Right lobe of liver (tissue), 6 donors: ENCODE measurements at regions not wholly inside any gene's neighbourhood (a gene's known extent, or its start where the extent isn't known, plus 50 kb on each side); places are given as distances from the start of the nearest gene placed in this dataset.

Experiments
- ATAC-seq, 4 donors: fragments of 200-7000 bp; cut with Tn5 transposase; one replicate each; pipeline ENCODE4 v1.9.1; 2020; ENCODE audit warnings: mild to moderate bottlenecking in 4 of 4, moderate library complexity in 4 of 4
- DNase-seq, 3 donors: peaks; one replicate each; pipeline ENCODE4 v3.0.0-alpha.2; 2020
- H3K27ac ChIP-seq, 3 donors: fragments of 200-600 bp; one replicate each; pipeline ENCODE4 v1.8.0; 2022
- H3K27me3 ChIP-seq, 2 donors: fragments of 200-600 bp; one replicate each; pipeline ENCODE4 v1.8.0; 2022
- H3K36me3 ChIP-seq, 4 donors: fragments of 200-600 bp; sonication (generic) in 1 of 4; one replicate each; pipeline versions ENCODE4 v1.5.1 to v1.8.0; 2017 to 2022; ENCODE audit warnings: control low read depth in 1 of 4
- H3K4me1 ChIP-seq, 4 donors: fragments of 200-600 bp; sonication (generic) in 1 of 4; one replicate each; pipeline versions ENCODE4 v1.5.1 to v1.8.0; 2017 to 2022; ENCODE audit warnings: control low read depth in 1 of 4
- H3K4me3 ChIP-seq, 3 donors: fragments of 200-600 bp; one replicate each; pipeline ENCODE4 v1.8.0; 2022
- H3K9me3 ChIP-seq, 4 donors: fragments of 200-600 bp; sonication (generic) in 1 of 4; one replicate each; pipeline versions ENCODE4 v1.5.1 to v1.8.0; 2017 to 2022; ENCODE audit warnings: control low read depth in 1 of 4
- POLR2A ChIP-seq: fragments of 450-650 bp; IDR thresholded peaks from one replicate; pipeline ENCODE4 v1.6.1; 2017; ENCODE audit warnings: antibody characterized with exemption, mild to moderate bottlenecking
- WGBS: methylation state at CpG from one replicate; pipeline ENCODE4 v1.1.6; 2018; ENCODE audit warnings: low coverage, low lambda C conversion rate; ENCODE audit not compliant: insufficient coverage; ENCODE audit errors: missing lambda C conversion rate; 5-methylcytosine and 5-hydroxymethylcytosine counted together
- intact Hi-C, 2 donors: fragments of 100-400 bp; cut with DNase I; formaldehyde crosslinking; loops; one replicate each; pipeline versions ENCODE4 v1.11.2 to v1.14.1; 2022
- TF ChIP-seq, protein P1 (sequence below), 4 donors: fragments of 200-600 bp in 3 of 4; fragments of 450-650 bp in 1 of 4; IDR thresholded peaks; one replicate each; pipeline versions ENCODE4 v1.5.1 to v1.8.0; 2016 to 2022; ENCODE audit warnings: antibody characterized with exemption in 4 of 4, mild to moderate bottlenecking in 2 of 4
- donor health status: DM: no; HTN: yes; CAD: no.
- donor health status: DM: no; HTN: no; CAD: no.
- donor health status: DM: no; HTN: no; CAD: no.
- donor health status: DM: no; HTN: yes; CAD: no.
- donor health status: DM: no; HTN: yes; CAD: no.

DNA sequence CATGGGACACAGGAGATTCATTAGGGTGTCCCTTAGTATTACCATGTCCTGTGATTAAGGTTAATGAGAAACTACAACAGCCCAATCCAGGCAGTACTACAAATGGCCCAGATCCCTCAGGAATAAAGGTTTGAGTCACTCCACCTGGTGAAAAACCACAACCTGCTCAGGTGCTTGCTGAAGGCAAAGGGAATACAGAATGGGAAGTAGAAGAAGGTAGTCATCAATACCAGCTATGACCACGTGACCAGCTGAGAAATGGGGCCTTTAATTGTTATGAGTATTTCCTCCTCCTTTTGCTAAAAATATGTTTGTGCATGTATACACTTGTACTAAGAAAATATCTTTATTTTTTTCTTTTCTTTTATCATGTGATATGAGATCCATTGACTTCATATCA lies 91.1 kb upstream of the ADAMTS5 start:
- ATAC-seq (no peak), DNase-seq (no peak)
- intact Hi-C loops: no loop called here
- H3K4me1 ChIP-seq: no peaks in the 10 kb centered on the region
- no peak overlapping the region for H3K4me3 ChIP-seq
- H3K36me3 ChIP-seq: no peaks in the 10 kb centered on the region
- H3K27ac ChIP-seq: no peak overlapping the region
- H3K9me3 ChIP-seq: no peaks in the 10 kb centered on the region
- WGBS: 27% methylated on average over 1 of the region's 1 CpG
- no peaks in the 10 kb centered on the region for H3K27me3 ChIP-seq
- TF ChIP-seq POLR2A: no peak
- TF ChIP-seq, protein P1, sequence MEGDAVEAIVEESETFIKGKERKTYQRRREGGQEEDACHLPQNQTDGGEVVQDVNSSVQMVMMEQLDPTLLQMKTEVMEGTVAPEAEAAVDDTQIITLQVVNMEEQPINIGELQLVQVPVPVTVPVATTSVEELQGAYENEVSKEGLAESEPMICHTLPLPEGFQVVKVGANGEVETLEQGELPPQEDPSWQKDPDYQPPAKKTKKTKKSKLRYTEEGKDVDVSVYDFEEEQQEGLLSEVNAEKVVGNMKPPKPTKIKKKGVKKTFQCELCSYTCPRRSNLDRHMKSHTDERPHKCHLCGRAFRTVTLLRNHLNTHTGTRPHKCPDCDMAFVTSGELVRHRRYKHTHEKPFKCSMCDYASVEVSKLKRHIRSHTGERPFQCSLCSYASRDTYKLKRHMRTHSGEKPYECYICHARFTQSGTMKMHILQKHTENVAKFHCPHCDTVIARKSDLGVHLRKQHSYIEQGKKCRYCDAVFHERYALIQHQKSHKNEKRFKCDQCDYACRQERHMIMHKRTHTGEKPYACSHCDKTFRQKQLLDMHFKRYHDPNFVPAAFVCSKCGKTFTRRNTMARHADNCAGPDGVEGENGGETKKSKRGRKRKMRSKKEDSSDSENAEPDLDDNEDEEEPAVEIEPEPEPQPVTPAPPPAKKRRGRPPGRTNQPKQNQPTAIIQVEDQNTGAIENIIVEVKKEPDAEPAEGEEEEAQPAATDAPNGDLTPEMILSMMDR (IDR thresholded peaks at IDR 0.05): no peak

DNA sequence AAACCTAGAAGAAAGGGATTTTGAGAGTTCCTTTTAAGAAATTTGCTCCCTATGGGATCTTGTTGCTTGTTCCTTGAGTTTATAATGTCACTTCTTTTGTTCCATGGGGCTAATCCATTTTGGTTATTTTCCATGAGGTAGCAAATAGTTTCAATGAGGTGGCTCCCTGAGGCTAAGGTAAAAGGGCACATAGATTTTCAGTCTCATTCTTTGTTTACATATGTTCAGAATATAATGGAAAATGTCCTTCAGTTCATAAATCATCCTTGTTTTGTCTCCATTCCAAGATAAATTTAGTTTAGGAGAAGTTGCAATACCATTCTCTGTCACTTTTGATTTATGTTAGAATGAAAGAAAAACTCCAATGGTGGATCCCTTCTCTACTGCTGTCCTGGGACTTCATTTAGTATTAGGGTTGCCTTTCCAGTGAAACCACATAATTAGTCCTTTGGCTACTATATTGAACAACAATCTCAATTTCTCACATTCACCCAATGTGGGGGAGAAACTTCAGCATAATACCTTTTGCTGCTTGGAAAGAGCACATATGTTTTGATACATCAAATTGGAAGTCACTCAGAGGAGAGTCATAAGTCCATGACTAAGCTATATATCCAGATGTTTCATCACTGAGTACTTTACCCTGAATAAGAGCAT lies 80.9 kb upstream of the ADAMTS5 start:
- Histone ChIP-seq H3K27me3 (no peaks in the 10 kb centered on the region), H3K27ac (no peak overlapping the region), H3K36me3 (no peaks in the 10 kb centered on the region), H3K4me3 (no peak overlapping the region), H3K9me3 (no peaks in the 10 kb centered on the region), H3K4me1 (no peaks in the 10 kb centered on the region)
- intact Hi-C loops: no loop called here
- TF ChIP-seq POLR2A: no peak
- TF ChIP-seq, protein P1 (IDR thresholded peaks at IDR 0.05): no peak
- DNase-seq (no peak), ATAC-seq (no peak)

DNA sequence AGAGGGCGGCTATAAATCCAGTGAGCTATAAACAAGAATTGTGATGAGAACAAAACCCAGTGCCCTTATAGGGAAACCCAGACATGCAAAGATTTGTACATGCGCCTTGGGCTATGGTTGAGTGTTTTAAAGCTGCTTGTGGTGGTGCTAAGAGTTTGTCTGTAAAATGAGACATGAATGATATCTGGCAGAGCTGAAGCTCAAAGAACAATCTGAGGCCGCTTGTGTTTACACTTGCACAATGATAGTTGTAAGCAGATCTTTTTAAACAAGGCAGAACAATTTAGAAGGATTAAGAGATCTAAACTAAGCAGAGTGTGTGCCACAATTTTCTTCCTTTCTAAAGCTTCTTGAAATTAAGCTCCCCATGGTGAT lies 80.4 kb upstream of the ADAMTS5 start:
- H3K27ac ChIP-seq: no peak overlapping the region
- intact Hi-C loops: no loop called here
- 55% methylated on average over 3 of the region's 3 CpGs for WGBS
- H3K4me3 ChIP-seq: no peak overlapping the region
- H3K9me3 ChIP-seq: no peaks in the 10 kb centered on the region
- ATAC-seq: no peak
- TF ChIP-seq POLR2A: no peak
- TF ChIP-seq, protein P1 (IDR thresholded peaks at IDR 0.05): no peak
- H3K4me1 ChIP-seq: no peaks in the 10 kb centered on the region
- H3K36me3 ChIP-seq: no peaks in the 10 kb centered on the region
- no peak for DNase-seq
- no peaks in the 10 kb centered on the region for H3K27me3 ChIP-seq

DNA sequence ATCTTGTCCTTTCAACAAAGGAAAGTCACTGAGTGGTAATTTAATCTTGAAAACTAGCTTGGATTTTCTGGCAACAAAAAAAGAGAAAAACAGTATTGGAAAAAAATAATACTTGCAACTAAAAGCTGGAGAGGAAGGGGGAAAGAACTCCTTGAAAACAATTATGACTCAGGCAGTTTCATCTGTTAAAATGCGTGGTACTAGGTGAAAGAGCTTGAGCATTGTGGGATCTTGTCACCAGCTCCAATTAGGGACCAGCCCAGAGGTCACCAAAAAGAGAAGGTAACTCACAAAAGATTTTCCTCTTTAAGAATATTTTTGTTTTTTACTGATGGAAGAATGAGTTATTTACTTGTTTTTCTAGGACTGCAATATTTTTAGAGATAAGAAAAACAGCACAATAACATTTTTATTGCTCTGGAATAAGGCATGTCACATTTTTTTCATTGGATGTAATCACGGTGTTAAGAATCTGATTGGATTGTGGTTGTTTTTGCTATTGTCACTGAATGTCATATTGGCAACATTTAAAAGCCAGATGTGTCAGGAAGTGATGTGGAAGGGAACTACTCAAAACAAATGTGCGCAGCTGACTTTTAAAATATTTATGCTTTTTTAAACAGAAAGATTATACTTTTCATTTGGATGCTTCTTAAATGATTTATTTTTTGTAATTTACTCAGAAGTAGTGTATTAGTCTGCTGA lies 78.5 kb upstream of the ADAMTS5 start:
- no peak for ATAC-seq
- H3K4me3 ChIP-seq: no peak overlapping the region
- 63% methylated on average over 3 of the region's 3 CpGs for WGBS

More for the DNA sequence above, 78.5 kb upstream of the ADAMTS5 start:
- DNase-seq: no peak
- H3K36me3 ChIP-seq: no peaks in the 10 kb centered on the region
- H3K4me1 ChIP-seq: no peaks in the 10 kb centered on the region
- TF ChIP-seq, protein P1 (IDR thresholded peaks at IDR 0.05): no peak
- TF ChIP-seq POLR2A: no peak
- H3K27me3 ChIP-seq: no peaks in the 10 kb centered on the region
- no peak overlapping the region for H3K27ac ChIP-seq
- intact Hi-C loops: no loop called here
- H3K9me3 ChIP-seq: no peaks in the 10 kb centered on the region
